NAMALWA (cell line): ENCODE measurements at regions not wholly inside any gene's neighbourhood (a gene's known extent, or its start where the extent isn't known, plus 50 kb on each side); places are given as distances from the start of the nearest gene placed in this dataset.
"Not testable (repeated sequence)": the region's sequence is repeated elsewhere in the genome, so short reads cannot be mapped to it uniquely, and the experiment has no call there.

ENCODE experiments used
- DNase-seq: peaks from one replicate; pipeline ENCODE4 v3.0.0-alpha.2; 2015; ENCODE audit warnings: low spot score

DNA sequence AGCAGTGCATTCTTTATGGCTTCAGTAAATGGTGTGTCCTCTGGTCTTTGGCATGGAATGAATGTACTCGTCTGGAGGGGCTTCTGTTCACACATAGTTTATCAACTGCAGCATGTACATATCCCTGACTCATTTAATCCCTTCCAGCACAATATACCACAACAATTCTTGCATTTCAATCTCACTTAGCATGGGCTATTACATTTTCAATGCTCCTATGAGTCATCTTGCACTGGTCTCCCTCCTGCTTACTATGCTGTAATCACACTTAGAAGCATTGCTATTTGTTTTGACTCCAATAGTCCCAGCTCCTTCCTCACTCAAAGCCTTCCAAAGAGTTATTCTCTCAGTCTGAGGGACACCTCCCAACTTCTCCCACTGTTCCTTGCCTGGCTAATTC is 180.9 kb upstream of the NUDT10 start:
- no peak for DNase-seq

GRCh38 chrX:51155157-51155556 is 177.5 kb upstream of the NUDT10 start:
- DNase-seq = no peak

GRCh38 chrX:51155566-51155965 is 177.1 kb upstream of the NUDT10 start:
- DNase-seq = no peak

DNA sequence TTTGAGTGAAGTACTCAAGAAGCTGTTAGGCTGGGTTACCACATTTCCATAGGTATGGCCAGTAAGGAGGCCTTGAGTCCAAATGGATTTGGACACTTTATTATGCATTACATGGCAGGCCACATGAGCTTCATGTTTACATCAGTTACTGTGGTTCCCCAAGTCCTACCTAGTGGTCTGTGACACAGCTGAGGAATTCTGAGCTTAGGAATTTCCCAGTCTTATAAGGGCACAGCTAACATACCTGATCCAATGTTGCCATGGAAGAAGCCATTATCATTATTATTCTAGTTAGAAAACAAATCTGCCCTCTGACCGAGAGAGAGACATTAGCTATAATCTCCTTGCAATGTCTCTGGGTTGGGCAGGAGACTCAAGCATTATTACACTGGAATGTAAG is 174.4 kb upstream of the NUDT10 start:
- no peak for DNase-seq

- DNase-seq = not testable (repeated sequence)
Observed at GRCh38 chrX:51159378-51159777, 173.2 kb upstream of the NUDT10 start.

DNA sequence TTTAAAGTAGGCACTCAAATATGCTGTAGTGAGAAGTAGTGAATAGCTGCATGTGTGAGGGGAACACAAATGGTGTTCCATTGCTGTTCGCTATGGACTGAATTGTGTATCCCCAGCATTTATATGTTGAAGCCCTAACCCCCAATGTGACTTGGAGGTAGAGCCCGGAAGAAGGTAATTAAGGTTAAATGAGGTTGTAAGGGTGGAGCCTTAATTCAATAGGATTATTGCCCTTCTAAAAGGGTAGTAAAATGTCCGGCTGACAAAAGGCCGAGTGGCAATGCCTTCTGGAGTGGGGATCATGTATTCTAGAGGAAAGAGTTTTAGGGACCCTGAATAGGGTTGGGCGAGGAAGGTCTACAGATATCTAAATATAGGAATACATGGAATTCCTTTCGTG is 168.9 kb upstream of the NUDT10 start:
- no peak for DNase-seq

DNA sequence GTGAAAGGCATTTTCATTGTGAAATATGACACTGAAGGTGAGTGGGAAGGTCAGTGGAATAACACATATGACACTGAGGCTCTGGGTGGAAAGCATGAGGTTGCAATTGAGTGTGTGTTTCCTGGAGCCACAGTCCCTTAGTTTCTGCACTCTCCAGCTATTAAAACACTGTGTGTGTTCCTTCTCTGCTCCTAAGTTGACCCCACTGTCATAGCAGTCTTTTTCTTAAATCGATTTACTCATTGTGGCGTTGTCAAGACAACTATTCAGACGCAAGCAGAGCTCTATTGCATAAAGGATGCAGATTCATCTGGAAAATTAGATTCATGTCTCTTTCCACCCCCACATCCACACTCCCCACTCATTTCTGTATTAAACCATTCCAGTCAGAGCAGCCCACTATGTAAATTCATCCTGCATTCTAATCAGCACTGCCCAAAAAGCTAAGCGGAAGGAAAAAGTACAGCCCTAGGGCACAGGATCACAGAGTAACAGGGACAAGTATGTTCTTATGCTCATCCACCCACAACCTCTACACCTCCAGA is 154.2 kb upstream of the NUDT10 start:
- not testable (repeated sequence) for DNase-seq

GRCh38 chrX:51179805-51180204 is 152.8 kb upstream of the NUDT10 start:
- not testable (repeated sequence) for DNase-seq

DNA sequence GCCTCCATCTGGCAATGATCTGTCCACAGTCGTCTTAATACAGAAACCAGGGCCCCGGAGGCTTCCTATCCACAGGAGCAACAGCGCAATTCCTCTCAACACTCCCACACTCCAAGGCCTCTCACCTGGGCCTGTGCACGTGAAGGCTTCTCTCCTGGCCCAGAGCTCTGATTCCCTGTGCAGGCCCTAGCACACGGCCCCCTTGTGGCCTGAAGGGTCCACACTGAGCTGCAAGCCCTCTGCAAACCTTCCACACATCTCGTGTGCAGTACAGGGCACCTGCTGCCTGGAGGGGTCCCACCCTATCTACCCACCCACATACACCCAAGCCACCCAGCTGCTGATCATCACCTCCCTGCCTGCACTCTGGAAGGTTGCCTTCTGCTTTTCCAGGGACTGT is 150.1 kb upstream of the NUDT10 start:
- peak; percentile 5 for DNase-seq

GRCh38 chrX:51192104-51192503 is 140.5 kb upstream of the NUDT10 start:
- no peak for DNase-seq

DNA sequence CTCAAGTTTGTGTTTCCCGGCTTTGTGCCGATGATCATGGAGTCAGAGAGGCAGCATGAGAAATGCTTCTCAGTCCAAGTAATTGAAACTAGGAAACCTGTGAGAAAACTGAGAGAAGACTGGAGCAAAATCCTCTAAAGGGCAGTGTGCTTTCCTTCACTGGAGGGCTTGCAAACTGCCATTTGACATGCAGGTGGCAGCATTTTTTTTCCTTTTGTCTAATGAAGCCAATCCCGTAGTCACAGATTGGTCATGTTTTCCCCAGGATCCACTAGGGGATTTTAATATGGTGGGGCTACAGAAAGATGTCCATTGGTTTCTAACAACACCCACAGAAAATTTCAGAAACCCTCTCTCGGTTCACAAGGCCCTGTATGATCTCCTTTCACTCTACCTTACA is 117.4 kb upstream of the NUDT10 start:
- DNase-seq = peak; percentile 4

GRCh38 chrX:51215856-51216255 is 116.8 kb upstream of the NUDT10 start:
- DNase-seq = peak; percentile 0

DNA sequence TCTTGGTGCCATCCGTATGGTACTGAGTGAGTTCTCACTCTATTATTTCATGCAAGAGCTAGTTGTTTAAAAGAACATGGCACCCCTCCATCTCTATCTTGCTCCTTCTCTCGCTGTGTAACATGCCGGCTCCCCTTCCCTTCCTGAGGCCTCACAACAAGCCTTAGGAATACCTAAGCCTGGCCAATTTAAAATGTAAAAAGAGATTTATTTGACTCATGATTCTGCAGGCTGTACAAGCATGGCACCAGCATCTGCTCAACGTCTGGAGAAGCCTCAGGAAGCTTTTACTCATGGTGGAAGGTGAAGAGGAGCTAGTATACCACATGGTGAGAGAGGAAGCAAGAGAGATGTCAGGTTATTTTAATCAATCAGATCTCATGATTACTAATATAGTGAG is 90.4 kb upstream of the NUDT10 start:
- DNase-seq = no peak

GRCh38 chrX:51257490-51257889 is 75.1 kb upstream of the NUDT10 start:
- DNase-seq = no peak

DNA sequence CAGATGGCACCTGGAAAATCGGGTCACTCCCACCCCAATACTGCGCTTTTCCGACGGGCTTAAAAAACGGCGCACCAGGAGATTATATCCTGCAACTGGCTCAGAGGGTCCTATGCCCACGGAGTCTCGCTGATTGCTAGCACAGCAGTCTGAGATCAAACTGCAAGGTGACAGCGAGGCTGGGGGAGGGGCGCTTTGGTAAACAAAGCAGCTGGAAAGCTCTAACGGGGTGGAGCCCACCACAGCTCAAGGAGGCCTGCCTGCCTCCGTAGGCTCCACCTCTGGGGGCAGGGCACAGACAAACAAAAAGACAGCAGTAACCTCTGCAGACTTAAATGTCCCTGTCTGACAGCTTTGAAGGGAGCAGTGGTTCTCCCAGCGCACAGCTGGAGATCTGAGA is 70.4 kb upstream of the NUDT10 start:
- DNase-seq = not testable (repeated sequence)

GRCh38 chrX:51272638-51273037 is 60.0 kb upstream of the NUDT10 start:
- no peak for DNase-seq

GRCh38 chrX:51281758-51282318 is 50.8 kb upstream of the NUDT10 start:
- no peak for DNase-seq
